Neural progenitor cell (in vitro differentiated cells): ENCODE measurements at regions not wholly inside any gene's neighbourhood (a gene's known extent, or its start where the extent isn't known, plus 50 kb on each side); places are given as distances from the start of the nearest gene placed in this dataset.
A peak's percentile ranks its signal among the peaks of the same experiment; 100 is the strongest.

ENCODE experiments used
- DNase-seq: peaks from one replicate; pipeline ENCODE4 v3.0.0-alpha.2; 2016; ENCODE audit warnings: low spot score
- H2AFZ ChIP-seq: fragments of 200-600 bp; sonication (generic); replicated peaks from 2 replicates; pipeline ENCODE4 v1.6.1; 2016; ENCODE audit warnings: antibody characterized with exemption
- H3F3A ChIP-seq: fragments of 200-600 bp; sonication (generic); 2 replicates; pipeline ENCODE4 v1.6.1; 2016; ENCODE audit warnings: antibody characterized with exemption, low read depth
- H3K27ac ChIP-seq: fragments of 200-600 bp; sonication (generic); 2 replicates; pipeline ENCODE4 v1.5.1; 2016; ENCODE audit warnings: mild to moderate bottlenecking
- H3K27me3 ChIP-seq: fragments of 200-600 bp; sonication (generic); 2 replicates; pipeline ENCODE4 v1.6.1; 2016; ENCODE audit warnings: mild to moderate bottlenecking, moderate library complexity
- H3K36me3 ChIP-seq: fragments of 200-600 bp; sonication (generic); 2 replicates; pipeline ENCODE4 v1.5.1; 2016
- H3K4me1 ChIP-seq: fragments of 200-600 bp; sonication (generic); 2 replicates; pipeline ENCODE4 v1.6.1; 2016; ENCODE audit warnings: mixed run types
- H3K4me2 ChIP-seq: fragments of 200-600 bp; sonication (generic); 2 replicates; pipeline ENCODE4 v1.6.1; 2016
- H3K4me3 ChIP-seq: fragments of 200-600 bp; sonication (generic); 2 replicates; pipeline ENCODE4 v1.5.1; 2016
- H3K79me2 ChIP-seq: fragments of 200-600 bp; sonication (generic); 2 replicates; pipeline ENCODE4 v1.6.1; 2016; ENCODE audit warnings: low read depth
- H3K9ac ChIP-seq: fragments of 200-600 bp; sonication (generic); 2 replicates; pipeline ENCODE4 v1.6.1; 2016
- H3K9me3 ChIP-seq: fragments of 200-600 bp; sonication (generic); 2 replicates; pipeline ENCODE4 v1.5.1; 2016; ENCODE audit warnings: low read depth
- H4K20me1 ChIP-seq: fragments of 200-600 bp; sonication (generic); 2 replicates; pipeline ENCODE4 v1.6.1; 2016; ENCODE audit warnings: low read depth
- H3K27ac Mint-ChIP-seq: 3 replicates; pipeline ENCODE4 v1.8.0; 2021; ENCODE audit warnings: mixed read lengths
- H3K27me3 Mint-ChIP-seq: 2 replicates; pipeline ENCODE4 v1.8.0; 2022; ENCODE audit warnings: low read depth, mild to moderate bottlenecking, inconsistent platforms, moderate library complexity, mixed read lengths; ENCODE audit not compliant: insufficient read depth
- H3K36me3 Mint-ChIP-seq: 3 replicates; pipeline ENCODE4 v1.8.0; 2021; ENCODE audit warnings: mixed read lengths
- H3K4me1 Mint-ChIP-seq: 3 replicates; pipeline ENCODE4 v1.8.0; 2021; ENCODE audit warnings: mixed read lengths
- H3K4me3 Mint-ChIP-seq: 3 replicates; pipeline ENCODE4 v1.8.0; 2021; ENCODE audit warnings: mild to moderate bottlenecking, moderate library complexity, mixed read lengths
- H3K9me3 Mint-ChIP-seq: 3 replicates; pipeline ENCODE4 v1.8.0; 2020; ENCODE audit warnings: mixed read lengths
- EZH2 ChIP-seq: fragments of 200-600 bp; sonication (generic); IDR thresholded peaks from 2 replicates; pipeline ENCODE4 v1.6.1; 2017; ENCODE audit warnings: antibody characterized with exemption, mild to moderate bottlenecking, moderate library complexity
- EZH2phosphoT487 ChIP-seq: fragments of 200-600 bp; sonication (generic); IDR thresholded peaks from 2 replicates; pipeline ENCODE4 v1.6.1; 2017; ENCODE audit warnings: antibody characterized with exemption
- TF ChIP-seq, protein P1 (sequence below): fragments of 200-600 bp; sonication (generic); IDR thresholded peaks from 2 replicates; pipeline ENCODE4 v1.5.1; 2017; ENCODE audit warnings: antibody characterized with exemption, mild to moderate bottlenecking

DNA sequence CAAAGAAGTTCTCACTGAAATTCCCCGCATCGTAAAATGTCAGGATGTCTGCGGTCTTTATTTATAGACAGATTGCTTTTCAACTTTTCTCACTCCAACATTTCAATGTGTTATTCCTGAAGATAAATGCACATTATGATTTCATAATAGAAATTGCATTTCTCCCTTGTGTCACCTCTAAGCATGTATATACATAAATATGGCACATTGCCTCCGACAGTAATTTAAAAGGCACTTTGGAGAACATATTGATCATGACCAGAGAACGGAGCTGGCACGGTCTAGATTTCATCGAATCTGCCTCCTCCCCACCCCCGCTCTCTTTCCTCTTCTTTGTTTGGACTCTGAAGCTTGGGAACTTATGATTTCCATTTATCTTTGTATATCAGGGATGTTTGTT, 54.9 kb upstream of the IGSF21 start:
- Histone ChIP-seq H3K79me2 (no peaks in the 10 kb centered on the region), H3K27me3 (peaks cover 6% of the 10 kb centered on the region), H3F3A (no peaks in the 10 kb centered on the region), H4K20me1 (no peaks in the 10 kb centered on the region), H3K4me1 (peaks cover 14% of the 10 kb centered on the region), H3K4me3 (no peak overlapping the region), H3K9ac (no peak overlapping the region), H3K4me2 (no peak overlapping the region), H3K9me3 (no peaks in the 10 kb centered on the region), H3K36me3 (no peaks in the 10 kb centered on the region), H3K27ac (no peak overlapping the region), H2AFZ (no peak overlapping the region)
- H3K9me3 Mint-ChIP-seq: peaks cover 3% of the 10 kb centered on the region
- H3K4me1 Mint-ChIP-seq: peaks cover 19% of the 10 kb centered on the region
- H3K27me3 Mint-ChIP-seq: peaks cover 27% of the 10 kb centered on the region
- H3K36me3 Mint-ChIP-seq: no peaks in the 10 kb centered on the region
- H3K4me3 Mint-ChIP-seq: no peak overlapping the region
- TF ChIP-seq EZH2 (no peak), EZH2phosphoT487 (no peak)
- TF ChIP-seq, protein P1, sequence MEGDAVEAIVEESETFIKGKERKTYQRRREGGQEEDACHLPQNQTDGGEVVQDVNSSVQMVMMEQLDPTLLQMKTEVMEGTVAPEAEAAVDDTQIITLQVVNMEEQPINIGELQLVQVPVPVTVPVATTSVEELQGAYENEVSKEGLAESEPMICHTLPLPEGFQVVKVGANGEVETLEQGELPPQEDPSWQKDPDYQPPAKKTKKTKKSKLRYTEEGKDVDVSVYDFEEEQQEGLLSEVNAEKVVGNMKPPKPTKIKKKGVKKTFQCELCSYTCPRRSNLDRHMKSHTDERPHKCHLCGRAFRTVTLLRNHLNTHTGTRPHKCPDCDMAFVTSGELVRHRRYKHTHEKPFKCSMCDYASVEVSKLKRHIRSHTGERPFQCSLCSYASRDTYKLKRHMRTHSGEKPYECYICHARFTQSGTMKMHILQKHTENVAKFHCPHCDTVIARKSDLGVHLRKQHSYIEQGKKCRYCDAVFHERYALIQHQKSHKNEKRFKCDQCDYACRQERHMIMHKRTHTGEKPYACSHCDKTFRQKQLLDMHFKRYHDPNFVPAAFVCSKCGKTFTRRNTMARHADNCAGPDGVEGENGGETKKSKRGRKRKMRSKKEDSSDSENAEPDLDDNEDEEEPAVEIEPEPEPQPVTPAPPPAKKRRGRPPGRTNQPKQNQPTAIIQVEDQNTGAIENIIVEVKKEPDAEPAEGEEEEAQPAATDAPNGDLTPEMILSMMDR: no peak
- no peak overlapping the region for H3K27ac Mint-ChIP-seq
- no peak for DNase-seq

DNA sequence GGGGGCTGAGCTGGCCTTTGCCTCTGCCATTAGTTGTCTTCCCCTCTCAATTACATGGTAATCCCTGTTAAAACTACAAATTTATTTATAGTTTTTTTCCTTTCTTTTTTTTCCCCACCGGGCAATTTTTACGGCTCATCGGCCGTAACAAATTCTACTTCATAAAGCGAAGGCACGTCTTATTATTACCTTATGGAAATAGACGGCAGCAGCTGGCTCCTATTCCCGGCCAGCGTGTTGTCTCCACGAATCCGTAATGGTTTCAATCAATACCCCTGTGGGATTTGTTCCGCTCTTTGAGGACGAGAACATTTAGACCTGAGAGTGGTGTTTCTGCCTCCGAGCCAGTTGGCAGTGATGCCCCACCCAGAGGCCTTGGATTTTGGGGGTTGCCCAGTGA, 52.4 kb upstream of the IGSF21 start:
- H3K27ac Mint-ChIP-seq: no peak overlapping the region
- DNase-seq: no peak
- no peak for TF ChIP-seq EZH2
- TF ChIP-seq, protein P1: no peak
- no peak for TF ChIP-seq EZH2phosphoT487
- no peaks in the 10 kb centered on the region for H3K9me3 Mint-ChIP-seq
- Histone ChIP-seq H3K4me3 (no peak overlapping the region), H3K4me2 (no peak overlapping the region), H3K9ac (no peak overlapping the region), H3F3A (peaks cover 7% of the 10 kb centered on the region), H2AFZ (no peak overlapping the region), H3K79me2 (no peaks in the 10 kb centered on the region), H3K27ac (no peak overlapping the region), H3K36me3 (no peaks in the 10 kb centered on the region), H3K27me3 (peaks cover 6% of the 10 kb centered on the region), H4K20me1 (peaks cover 6% of the 10 kb centered on the region), H3K4me1 (peaks cover 30% of the 10 kb centered on the region), H3K9me3 (no peaks in the 10 kb centered on the region)
- H3K36me3 Mint-ChIP-seq: no peaks in the 10 kb centered on the region
- H3K4me3 Mint-ChIP-seq: no peak overlapping the region
- H3K4me1 Mint-ChIP-seq: peaks cover 38% of the 10 kb centered on the region
- peaks cover 30% of the 10 kb centered on the region for H3K27me3 Mint-ChIP-seq

DNA sequence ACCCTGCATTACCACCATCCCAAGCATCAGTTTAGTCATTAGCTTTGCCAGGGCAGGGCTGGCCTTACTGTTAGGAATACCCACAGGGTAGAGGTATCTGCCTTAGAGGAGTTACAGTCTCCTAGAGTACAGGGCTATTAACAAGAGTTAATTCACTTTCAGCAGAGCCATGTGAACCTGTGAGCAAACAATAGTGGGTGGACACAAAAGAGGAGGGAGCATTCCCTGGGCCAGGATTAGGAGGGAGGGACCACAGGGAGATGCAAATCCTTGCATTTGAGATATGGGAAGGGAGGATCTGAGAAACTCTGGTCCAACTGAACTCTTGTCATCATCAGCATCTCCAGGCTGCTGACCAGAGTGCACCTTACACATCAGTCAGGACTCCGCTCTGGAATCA, 51.1 kb upstream of the IGSF21 start:
- Mint-ChIP-seq H3K27ac (no peak overlapping the region), H3K36me3 (no peaks in the 10 kb centered on the region), H3K27me3 (peaks cover 30% of the 10 kb centered on the region), H3K9me3 (no peaks in the 10 kb centered on the region), H3K4me1 (peaks cover 42% of the 10 kb centered on the region), H3K4me3 (no peak overlapping the region)
- peak; percentile 71 for DNase-seq
- no peaks in the 10 kb centered on the region for H3K36me3 ChIP-seq
- TF ChIP-seq, protein P1: no peak
- TF ChIP-seq EZH2 (no peak), EZH2phosphoT487 (no peak)
- peaks cover 7% of the 10 kb centered on the region for H3F3A ChIP-seq
- H3K79me2 ChIP-seq: no peaks in the 10 kb centered on the region
- no peaks in the 10 kb centered on the region for H3K9me3 ChIP-seq
- H3K27ac ChIP-seq: no peak overlapping the region
- H3K4me3 ChIP-seq: no peak overlapping the region
- H3K4me2 ChIP-seq: peak overlapping the region; percentile 50
- H3K27me3 ChIP-seq: peaks cover 6% of the 10 kb centered on the region
- no peak overlapping the region for H2AFZ ChIP-seq
- peaks cover 30% of the 10 kb centered on the region for H3K4me1 ChIP-seq
- H4K20me1 ChIP-seq: peaks cover 6% of the 10 kb centered on the region
- H3K9ac ChIP-seq: no peak overlapping the region
